ENCODE measurements at regions not wholly inside any gene's neighbourhood (a gene's known extent, or its start where the extent isn't known, plus 50 kb on each side); places are given as distances from the start of the nearest gene placed in this dataset.

- TF ChIP-seq POLR2AphosphoS5 (IDR thresholded peaks at IDR 0.05) (no peak), CTCF (IDR thresholded peaks at IDR 0.05) (no peak)
These were observed 237.0 kb upstream of the API5 start for GRCh38 chr11:43074810-43075209.

Measured in esophagus muscularis mucosa (tissue), 3 donors.